ENCODE measurements at regions not wholly inside any gene's neighbourhood (a gene's known extent, or its start where the extent isn't known, plus 50 kb on each side); places are given as distances from the start of the nearest gene placed in this dataset.

DNA sequence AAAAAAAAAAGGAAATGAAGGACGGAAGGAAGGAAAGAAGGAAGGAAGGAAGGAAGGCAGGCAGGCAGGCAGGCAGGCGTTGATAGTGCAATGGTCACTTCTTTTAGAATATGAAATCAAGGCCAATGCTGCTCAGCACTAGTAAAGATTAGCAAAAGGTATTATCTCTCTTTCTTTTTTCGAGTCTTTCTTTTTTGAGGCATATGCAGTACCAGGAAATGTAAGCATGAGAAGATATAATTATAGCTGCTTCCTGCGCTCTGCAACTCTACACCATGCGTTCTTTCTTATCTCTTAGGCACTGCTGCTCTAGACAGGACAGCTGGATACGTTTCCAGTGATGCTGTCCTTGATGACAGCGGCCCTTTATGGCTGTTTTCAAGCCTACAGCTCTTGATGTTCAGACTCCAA, 1512.5 kb upstream of the B3GALT2 start:
- TF ChIP-seq SPI1 (IDR thresholded peaks at IDR 0.05; ENCODE audit: low read depth, low read length) (no peak), POLR2A (IDR thresholded peaks at IDR 0.05; ENCODE audit: low read depth, low read length) (no peak), POLR2AphosphoS5 (IDR thresholded peaks at IDR 0.05; ENCODE audit: low read depth, low read length) (no peak), POU2F2 (IDR thresholded peaks at IDR 0.05; ENCODE audit: low read depth, low read length) (no peak)
- FAIRE-seq: no peak
- DNase-seq (ENCODE audit: insufficient read length, low spot score): no peak

- TF ChIP-seq SPI1 (IDR thresholded peaks at IDR 0.05; ENCODE audit: low read depth, low read length) (no peak), TAF1 (IDR thresholded peaks at IDR 0.05; ENCODE audit: low read depth, low read length) (no peak), POLR2A (IDR thresholded peaks at IDR 0.05; ENCODE audit: low read depth, low read length) (no peak), POU2F2 (IDR thresholded peaks at IDR 0.05; ENCODE audit: low read depth, low read length) (no peak), POLR2AphosphoS5 (IDR thresholded peaks at IDR 0.05; ENCODE audit: low read depth, low read length) (no peak), PAX5 (IDR thresholded peaks at IDR 0.05; ENCODE audit: insufficient read depth, low read length, severe bottlenecking) (no peak)
- no peak for FAIRE-seq
- DNase-seq (ENCODE audit: insufficient read length, low spot score): no peak
Observed at GRCh38 chr1:194693244-194693643, 1506.8 kb upstream of the B3GALT2 start.

GRCh38 chr1:194684636-194685035, 1498.2 kb upstream of the B3GALT2 start:
- FAIRE-seq (no peak), DNase-seq (ENCODE audit: insufficient read length, low spot score) (no peak)
- TF ChIP-seq POLR2A (IDR thresholded peaks at IDR 0.05; ENCODE audit: low read depth, low read length): no peak
- no peak for TF ChIP-seq POU2F2 (IDR thresholded peaks at IDR 0.05; ENCODE audit: low read depth, low read length)
- no peak for TF ChIP-seq PAX5 (IDR thresholded peaks at IDR 0.05; ENCODE audit: insufficient read depth, low read length, severe bottlenecking)
- TF ChIP-seq SPI1 (IDR thresholded peaks at IDR 0.05; ENCODE audit: low read depth, low read length): no peak
- no peak for TF ChIP-seq TAF1 (IDR thresholded peaks at IDR 0.05; ENCODE audit: low read depth, low read length)
- TF ChIP-seq POLR2AphosphoS5 (IDR thresholded peaks at IDR 0.05; ENCODE audit: low read depth, low read length): no peak

DNA sequence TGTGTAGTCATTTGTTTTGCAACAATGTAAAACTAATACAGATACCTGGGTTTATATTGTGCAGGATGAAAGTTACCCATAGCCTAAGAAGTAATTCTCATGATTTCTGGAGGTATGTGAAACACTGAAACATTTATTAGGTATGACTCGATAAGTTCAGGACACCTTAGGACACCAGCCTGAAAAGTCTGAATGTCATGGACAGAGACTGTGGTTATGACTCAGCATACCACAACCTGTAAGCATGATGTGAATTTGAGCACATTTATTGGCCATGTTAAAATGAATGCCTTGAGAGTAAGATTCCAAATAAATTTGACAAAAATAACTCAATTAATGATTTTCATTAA, 1471.7 kb upstream of the B3GALT2 start:
- FAIRE-seq (no peak), DNase-seq (ENCODE audit: insufficient read length, low spot score) (no peak)
- TF ChIP-seq TAF1 (IDR thresholded peaks at IDR 0.05; ENCODE audit: low read depth, low read length) (no peak), POLR2A (IDR thresholded peaks at IDR 0.05; ENCODE audit: low read depth, low read length) (no peak), PAX5 (IDR thresholded peaks at IDR 0.05; ENCODE audit: insufficient read depth, low read length, severe bottlenecking) (no peak), POU2F2 (IDR thresholded peaks at IDR 0.05; ENCODE audit: low read depth, low read length) (no peak), POLR2AphosphoS5 (IDR thresholded peaks at IDR 0.05; ENCODE audit: low read depth, low read length) (no peak), SPI1 (IDR thresholded peaks at IDR 0.05; ENCODE audit: low read depth, low read length) (no peak)

GRCh38 chr1:194654956-194655355, 1468.5 kb upstream of the B3GALT2 start:
- FAIRE-seq (no peak), DNase-seq (ENCODE audit: insufficient read length, low spot score) (no peak)
- TF ChIP-seq POLR2A (IDR thresholded peaks at IDR 0.05; ENCODE audit: low read depth, low read length) (no peak), TAF1 (IDR thresholded peaks at IDR 0.05; ENCODE audit: low read depth, low read length) (no peak), POLR2AphosphoS5 (IDR thresholded peaks at IDR 0.05; ENCODE audit: low read depth, low read length) (no peak), POU2F2 (IDR thresholded peaks at IDR 0.05; ENCODE audit: low read depth, low read length) (no peak), SPI1 (IDR thresholded peaks at IDR 0.05; ENCODE audit: low read depth, low read length) (no peak), PAX5 (IDR thresholded peaks at IDR 0.05; ENCODE audit: insufficient read depth, low read length, severe bottlenecking) (no peak)

GRCh38 chr1:194653385-194653784, 1467.0 kb upstream of the B3GALT2 start:
- TF ChIP-seq POU2F2 (IDR thresholded peaks at IDR 0.05; ENCODE audit: low read depth, low read length) (no peak), PAX5 (IDR thresholded peaks at IDR 0.05; ENCODE audit: insufficient read depth, low read length, severe bottlenecking) (no peak), POLR2AphosphoS5 (IDR thresholded peaks at IDR 0.05; ENCODE audit: low read depth, low read length) (no peak), SPI1 (IDR thresholded peaks at IDR 0.05; ENCODE audit: low read depth, low read length) (no peak), TAF1 (IDR thresholded peaks at IDR 0.05; ENCODE audit: low read depth, low read length) (no peak), POLR2A (IDR thresholded peaks at IDR 0.05; ENCODE audit: low read depth, low read length) (no peak)
- no peak for FAIRE-seq
- no peak for DNase-seq (ENCODE audit: insufficient read length, low spot score)

DNA sequence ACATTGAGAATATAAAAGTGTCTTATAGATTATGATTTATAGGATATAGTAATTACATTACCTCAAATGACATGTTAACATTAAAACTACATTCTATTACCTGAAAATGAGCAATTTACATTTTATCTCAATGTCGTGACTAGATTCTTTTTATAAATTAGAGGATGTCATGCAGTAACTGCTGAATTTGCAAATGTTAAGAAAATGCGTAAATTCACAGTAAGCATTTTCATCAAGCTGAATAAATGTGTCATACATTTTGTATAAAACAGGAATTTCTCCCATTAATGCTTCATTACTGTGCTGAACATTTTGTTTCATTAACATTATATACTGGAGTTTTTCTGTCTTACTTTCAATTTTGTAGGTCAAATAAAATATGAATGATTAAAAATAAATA, 1460.7 kb upstream of the B3GALT2 start:
- no peak for TF ChIP-seq SPI1 (IDR thresholded peaks at IDR 0.05; ENCODE audit: low read depth, low read length)
- no peak for TF ChIP-seq PAX5 (IDR thresholded peaks at IDR 0.05; ENCODE audit: insufficient read depth, low read length, severe bottlenecking)
- no peak for TF ChIP-seq POU2F2 (IDR thresholded peaks at IDR 0.05; ENCODE audit: low read depth, low read length)
- FAIRE-seq: no peak
- no peak for DNase-seq (ENCODE audit: insufficient read length, low spot score)

DNA sequence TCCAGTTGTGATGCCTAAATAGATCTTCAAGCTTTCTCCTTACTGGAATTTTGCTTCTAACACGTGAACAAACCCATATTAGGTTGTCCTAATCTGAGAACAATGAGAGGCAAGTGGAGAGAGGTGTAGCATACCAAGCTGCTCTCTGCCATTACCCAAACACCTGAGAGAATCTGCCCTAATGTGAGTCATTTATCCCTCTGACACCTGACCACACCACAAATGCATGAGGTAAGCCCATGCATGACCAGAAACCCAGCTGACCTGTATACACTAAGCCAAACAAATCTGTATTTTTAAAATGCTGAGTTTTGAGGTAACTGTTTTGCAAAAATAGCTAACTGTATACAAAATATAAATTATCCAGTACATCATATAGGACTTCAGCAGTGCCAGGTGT, 1458.1 kb upstream of the B3GALT2 start:
- no peak for DNase-seq (ENCODE audit: insufficient read length, low spot score)
- no peak for FAIRE-seq
- TF ChIP-seq POLR2AphosphoS5 (IDR thresholded peaks at IDR 0.05; ENCODE audit: low read depth, low read length) (no peak), SPI1 (IDR thresholded peaks at IDR 0.05; ENCODE audit: low read depth, low read length) (no peak), POU2F2 (IDR thresholded peaks at IDR 0.05; ENCODE audit: low read depth, low read length) (no peak)

GRCh38 chr1:194640322-194640721, 1453.9 kb upstream of the B3GALT2 start:
- TF ChIP-seq POU2F2 (IDR thresholded peaks at IDR 0.05; ENCODE audit: low read depth, low read length) (no peak), PAX5 (IDR thresholded peaks at IDR 0.05; ENCODE audit: insufficient read depth, low read length, severe bottlenecking) (no peak), POLR2A (IDR thresholded peaks at IDR 0.05; ENCODE audit: low read depth, low read length) (no peak)
- no peak for DNase-seq (ENCODE audit: insufficient read length, low spot score)
- FAIRE-seq: no peak

GRCh38 chr1:194629011-194629410, 1442.6 kb upstream of the B3GALT2 start:
- no peak for DNase-seq (ENCODE audit: insufficient read length, low spot score)
- TF ChIP-seq POLR2A (IDR thresholded peaks at IDR 0.05; ENCODE audit: low read depth, low read length) (no peak), POU2F2 (IDR thresholded peaks at IDR 0.05; ENCODE audit: low read depth, low read length) (no peak), TAF1 (IDR thresholded peaks at IDR 0.05; ENCODE audit: low read depth, low read length) (no peak), PAX5 (IDR thresholded peaks at IDR 0.05; ENCODE audit: insufficient read depth, low read length, severe bottlenecking) (no peak), POLR2AphosphoS5 (IDR thresholded peaks at IDR 0.05; ENCODE audit: low read depth, low read length) (no peak), SPI1 (IDR thresholded peaks at IDR 0.05; ENCODE audit: low read depth, low read length) (no peak)
- no peak for FAIRE-seq

DNA sequence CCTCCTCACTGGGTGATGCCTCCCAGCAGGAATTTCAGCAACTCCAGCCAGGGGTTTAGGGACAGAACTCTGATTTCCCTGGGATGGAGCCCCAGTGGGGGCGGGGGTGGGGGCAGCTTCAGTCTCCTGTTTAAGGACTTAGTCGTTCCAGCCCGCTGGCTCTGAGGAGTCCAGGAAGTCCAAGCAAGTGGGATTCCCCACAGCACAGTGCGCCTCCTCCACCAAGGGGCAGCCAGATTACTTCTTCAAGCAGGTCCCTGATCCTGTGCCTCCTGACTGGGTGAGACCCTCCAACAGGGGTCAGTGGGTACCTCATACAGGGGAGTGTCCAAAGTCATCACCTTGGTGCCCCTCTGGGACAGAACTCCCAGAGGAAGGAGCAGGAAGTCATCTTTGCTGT, 1438.4 kb upstream of the B3GALT2 start:
- no peak for FAIRE-seq
- TF ChIP-seq PAX5 (IDR thresholded peaks at IDR 0.05; ENCODE audit: insufficient read depth, low read length, severe bottlenecking): no peak
- no peak for TF ChIP-seq SPI1 (IDR thresholded peaks at IDR 0.05; ENCODE audit: low read depth, low read length)
- TF ChIP-seq POLR2A (IDR thresholded peaks at IDR 0.05; ENCODE audit: low read depth, low read length): no peak
- TF ChIP-seq TAF1 (IDR thresholded peaks at IDR 0.05; ENCODE audit: low read depth, low read length): no peak
- no peak for TF ChIP-seq POLR2AphosphoS5 (IDR thresholded peaks at IDR 0.05; ENCODE audit: low read depth, low read length)
- no peak for TF ChIP-seq POU2F2 (IDR thresholded peaks at IDR 0.05; ENCODE audit: low read depth, low read length)
- no peak for DNase-seq (ENCODE audit: insufficient read length, low spot score)
